ENCODE measurements at regions not wholly inside any gene's neighbourhood (a gene's known extent, or its start where the extent isn't known, plus 50 kb on each side); places are given as distances from the start of the nearest gene placed in this dataset.

DNA sequence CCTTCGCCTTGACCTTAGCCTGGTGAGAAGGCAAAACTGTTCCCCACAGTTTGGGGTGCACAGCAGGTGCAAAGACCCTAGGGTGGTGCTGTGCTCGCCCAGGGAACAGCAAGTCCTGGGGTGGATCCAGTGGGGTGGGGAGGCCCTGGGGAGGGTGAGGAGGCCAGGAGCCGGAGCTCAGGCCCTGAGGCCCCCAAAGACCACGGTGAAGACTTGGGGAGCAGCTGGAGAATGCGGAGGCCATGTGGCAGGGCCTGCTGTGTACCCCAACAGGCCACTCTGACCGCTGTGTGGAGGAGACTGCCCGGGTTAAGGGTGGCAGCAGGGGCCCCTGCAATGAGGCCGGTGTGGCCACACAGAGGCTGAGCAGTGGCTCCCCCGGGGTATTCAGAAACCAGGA lies 101.1 kb upstream of the RTL6 start:
- no peak for TF ChIP-seq POLR2A (IDR thresholded peaks at IDR 0.05)
- TF ChIP-seq, protein P1, sequence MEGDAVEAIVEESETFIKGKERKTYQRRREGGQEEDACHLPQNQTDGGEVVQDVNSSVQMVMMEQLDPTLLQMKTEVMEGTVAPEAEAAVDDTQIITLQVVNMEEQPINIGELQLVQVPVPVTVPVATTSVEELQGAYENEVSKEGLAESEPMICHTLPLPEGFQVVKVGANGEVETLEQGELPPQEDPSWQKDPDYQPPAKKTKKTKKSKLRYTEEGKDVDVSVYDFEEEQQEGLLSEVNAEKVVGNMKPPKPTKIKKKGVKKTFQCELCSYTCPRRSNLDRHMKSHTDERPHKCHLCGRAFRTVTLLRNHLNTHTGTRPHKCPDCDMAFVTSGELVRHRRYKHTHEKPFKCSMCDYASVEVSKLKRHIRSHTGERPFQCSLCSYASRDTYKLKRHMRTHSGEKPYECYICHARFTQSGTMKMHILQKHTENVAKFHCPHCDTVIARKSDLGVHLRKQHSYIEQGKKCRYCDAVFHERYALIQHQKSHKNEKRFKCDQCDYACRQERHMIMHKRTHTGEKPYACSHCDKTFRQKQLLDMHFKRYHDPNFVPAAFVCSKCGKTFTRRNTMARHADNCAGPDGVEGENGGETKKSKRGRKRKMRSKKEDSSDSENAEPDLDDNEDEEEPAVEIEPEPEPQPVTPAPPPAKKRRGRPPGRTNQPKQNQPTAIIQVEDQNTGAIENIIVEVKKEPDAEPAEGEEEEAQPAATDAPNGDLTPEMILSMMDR (IDR thresholded peaks at IDR 0.05) = no peak
